ENCODE measurements at regions not wholly inside any gene's neighbourhood (a gene's known extent, or its start where the extent isn't known, plus 50 kb on each side); places are given as distances from the start of the nearest gene placed in this dataset.
"Not testable (repeated sequence)": the region's sequence is repeated elsewhere in the genome, so short reads cannot be mapped to it uniquely, and the experiment has no call there.

- peaks cover 7% of the 10 kb centered on the region for H3K27me3 Mint-ChIP-seq
- no peaks in the 10 kb centered on the region for H3K36me3 Mint-ChIP-seq (ENCODE audit: low read depth)
- H3K4me1 Mint-ChIP-seq (ENCODE audit: low read depth): peaks cover 5% of the 10 kb centered on the region
- H3K27ac Mint-ChIP-seq: no peak overlapping the region
- CTCF ChIA-PET: no interaction called here
- H3K9me3 Mint-ChIP-seq: no peaks in the 10 kb centered on the region
- TF ChIP-seq CTCF (IDR thresholded peaks at IDR 0.05): no peak
- POLR2A ChIA-PET: no interaction called here
- ATAC-seq: no peak
- H3K4me3 Mint-ChIP-seq: no peak overlapping the region
- intact Hi-C loops (cut with micrococcal nuclease): no loop called here
- no peak for DNase-seq
Measured at GRCh38 chr5:154679501-154679900, 75.7 kb upstream of the LARP1 start.

- Mint-ChIP-seq H3K4me3 (no peak overlapping the region), H3K27ac (no peak overlapping the region), H3K27me3 (no peaks in the 10 kb centered on the region), H3K9me3 (no peaks in the 10 kb centered on the region), H3K4me1 (ENCODE audit: low read depth) (no peaks in the 10 kb centered on the region), H3K36me3 (ENCODE audit: low read depth) (no peaks in the 10 kb centered on the region)
- TF ChIP-seq CTCF (IDR thresholded peaks at IDR 0.05): no peak
- POLR2A ChIA-PET: no interaction called here
- CTCF ChIA-PET: interaction anchor here (1.2 kb wide), 1 partner anchor 38 kb away, joined by 4 read pairs; no protein-coding TSS in a partner anchor
- intact Hi-C loops (cut with micrococcal nuclease): no loop called here
- DNase-seq (no peak), ATAC-seq (no peak)
Measured at GRCh38 chr5:154677921-154678320, 77.3 kb upstream of the LARP1 start.

GRCh38 chr5:154676508-154676907 lies 78.7 kb upstream of the LARP1 start:
- CTCF ChIA-PET: no interaction called here
- no peak for TF ChIP-seq CTCF (IDR thresholded peaks at IDR 0.05)
- Mint-ChIP-seq H3K36me3 (ENCODE audit: low read depth) (no peaks in the 10 kb centered on the region), H3K9me3 (no peaks in the 10 kb centered on the region), H3K4me3 (no peak overlapping the region), H3K27ac (no peak overlapping the region), H3K4me1 (ENCODE audit: low read depth) (no peaks in the 10 kb centered on the region), H3K27me3 (no peaks in the 10 kb centered on the region)
- intact Hi-C loops (cut with micrococcal nuclease): no loop called here
- POLR2A ChIA-PET: no interaction called here
- DNase-seq: no peak
- ATAC-seq: no peak

GRCh38 chr5:154674029-154674428 lies 81.1 kb upstream of the LARP1 start:
- no peak for ATAC-seq
- no peaks in the 10 kb centered on the region for H3K4me1 Mint-ChIP-seq (ENCODE audit: low read depth)
- H3K27ac Mint-ChIP-seq: no peak overlapping the region
- ChIA-PET CTCF (interaction anchor here (1.0 kb wide), 1 partner anchor 40 kb away, joined by 3 read pairs; no protein-coding TSS in a partner anchor), POLR2A (no interaction called here)
- intact Hi-C loops (cut with micrococcal nuclease): no loop called here
- H3K36me3 Mint-ChIP-seq (ENCODE audit: low read depth): no peaks in the 10 kb centered on the region
- no peaks in the 10 kb centered on the region for H3K27me3 Mint-ChIP-seq
- peaks cover under 1% of the 10 kb centered on the region for H3K9me3 Mint-ChIP-seq
- no peak for TF ChIP-seq CTCF (IDR thresholded peaks at IDR 0.05)
- no peak overlapping the region for H3K4me3 Mint-ChIP-seq
- no peak for DNase-seq

- Mint-ChIP-seq H3K36me3 (ENCODE audit: low read depth) (no peaks in the 10 kb centered on the region), H3K4me1 (ENCODE audit: low read depth) (no peaks in the 10 kb centered on the region), H3K4me3 (no peak overlapping the region), H3K9me3 (peaks cover 5% of the 10 kb centered on the region), H3K27ac (no peak overlapping the region), H3K27me3 (no peaks in the 10 kb centered on the region)
- no peak for DNase-seq
- intact Hi-C loops (cut with micrococcal nuclease): no loop called here
- CTCF ChIA-PET: no interaction called here
- no peak for TF ChIP-seq CTCF (IDR thresholded peaks at IDR 0.05)
- ATAC-seq: no peak
- POLR2A ChIA-PET: no interaction called here
Measured at GRCh38 chr5:154673506-154673905, 81.7 kb upstream of the LARP1 start.

- CTCF ChIA-PET: interaction anchor here (1.4 kb wide), 1 partner anchor 20 kb away, joined by 3 read pairs; no protein-coding TSS in a partner anchor
Measured at GRCh38 chr5:154669913-154670312, 85.3 kb upstream of the LARP1 start.

More at GRCh38 chr5:154669913-154670312, 85.3 kb upstream of the LARP1 start:
- H3K4me3 Mint-ChIP-seq; intact Hi-C loops (cut with micrococcal nuclease); DNase-seq; H3K27ac Mint-ChIP-seq; H3K4me1 Mint-ChIP-seq (ENCODE audit: low read depth); ATAC-seq; H3K36me3 Mint-ChIP-seq (ENCODE audit: low read depth); H3K27me3 Mint-ChIP-seq: not testable (repeated sequence)
- POLR2A ChIA-PET: interaction anchor here (0.5 kb wide), 1 partner anchor 97 kb away, joined by 3 read pairs; no protein-coding TSS in a partner anchor
- peaks cover 15% of the 10 kb centered on the region for H3K9me3 Mint-ChIP-seq
